Neural cell (in vitro differentiated cells): ENCODE measurements at regions not wholly inside any gene's neighbourhood (a gene's known extent, or its start where the extent isn't known, plus 50 kb on each side); places are given as distances from the start of the nearest gene placed in this dataset.

Source experiments
- H2AFZ ChIP-seq: fragments of 200-600, 300-800 bp; sonication (generic), shearing (Covaris generic); 2 replicates; pipeline ENCODE4 v1.6.0; 2014; ENCODE audit warnings: low read depth, mild to moderate bottlenecking, antibody characterized with exemption, low read length, moderate library complexity
- H3F3A ChIP-seq: fragments of 200-600 bp; shearing (Covaris generic); 2 replicates; pipeline ENCODE4 v1.6.1; 2016; ENCODE audit warnings: mild to moderate bottlenecking, moderate library complexity, mixed read lengths, antibody characterized with exemption, low read length; ENCODE audit not compliant: insufficient read depth, poor library complexity, severe bottlenecking
- H3K27ac ChIP-seq: fragments of 200-600, 300-800 bp; sonication (generic), shearing (Covaris generic); 2 replicates; pipeline ENCODE4 v1.5.1; 2014; ENCODE audit warnings: mild to moderate bottlenecking, low read length, moderate library complexity
- H3K27me3 ChIP-seq: fragments of 300-800, 200-600 bp; sonication (generic), shearing (Covaris generic); 2 replicates; pipeline ENCODE4 v1.6.0; 2014; ENCODE audit warnings: mild to moderate bottlenecking, low read depth, low read length, moderate library complexity; ENCODE audit not compliant: insufficient read depth
- H3K36me3 ChIP-seq: fragments of 300-800, 200-600 bp; sonication (generic), shearing (Covaris generic); 2 replicates; pipeline ENCODE4 v1.5.1; 2014; ENCODE audit warnings: mild to moderate bottlenecking, antibody characterized with exemption, low read length, moderate library complexity; ENCODE audit not compliant: insufficient read depth
- H3K4me2 ChIP-seq: fragments of 300-800, 200-600 bp; sonication (generic), shearing (Covaris generic); 2 replicates; pipeline ENCODE4 v1.6.0; 2014; ENCODE audit warnings: mild to moderate bottlenecking, low read length
- H3K4me3 ChIP-seq: fragments of 300-800, 200-600 bp; sonication (generic), shearing (Covaris generic); 2 replicates; pipeline ENCODE4 v1.5.1; 2014; ENCODE audit warnings: mild to moderate bottlenecking, low read length, moderate library complexity
- H3K79me2 ChIP-seq: fragments of 200-600 bp; shearing (Covaris generic); replicated peaks from 2 replicates; pipeline ENCODE4 v1.6.0; 2014; ENCODE audit warnings: mild to moderate bottlenecking, low read length, moderate library complexity; ENCODE audit not compliant: insufficient read depth
- H3K9ac ChIP-seq: fragments of 300-800, 200-600 bp; sonication (generic), shearing (Covaris generic); 2 replicates; pipeline ENCODE4 v1.6.1; 2016; ENCODE audit warnings: mild to moderate bottlenecking, low read length, mixed read lengths
- H3K9me2 ChIP-seq: fragments of 200-600 bp; shearing (Covaris generic); 2 replicates; pipeline ENCODE4 v1.6.1; 2016; ENCODE audit warnings: mild to moderate bottlenecking, low read length, mixed read lengths; ENCODE audit not compliant: insufficient read depth
- H3K9me3 ChIP-seq: fragments of 200-600, 300-800 bp; sonication (generic), shearing (Covaris generic); 2 replicates; pipeline ENCODE4 v1.6.1; 2016; ENCODE audit warnings: mild to moderate bottlenecking, mixed run types, low read length, moderate library complexity, mixed read lengths
- H4K20me1 ChIP-seq: fragments of 200-600 bp; shearing (Covaris generic); 2 replicates; pipeline ENCODE4 v1.6.1; 2016; ENCODE audit warnings: mild to moderate bottlenecking, mixed run types; ENCODE audit not compliant: insufficient read depth
- EP300 ChIP-seq: fragments of 450-650 bp; conservative IDR thresholded peaks from 2 replicates; pipeline ENCODE4 v1.6.1; 2014; ENCODE audit warnings: antibody characterized with exemption, mild to moderate bottlenecking, moderate library complexity; ENCODE audit not compliant: poor library complexity, severe bottlenecking
- EZH2 ChIP-seq: fragments of 200-600, 300-800 bp; shearing (Covaris generic), sonication (generic); IDR thresholded peaks from 2 replicates; pipeline ENCODE4 v1.6.1; 2014; ENCODE audit warnings: antibody characterized with exemption, low read length, borderline replicate concordance, mild to moderate bottlenecking; ENCODE audit not compliant: insufficient read depth, poor library complexity, severe bottlenecking
- MXI1 ChIP-seq: fragments of 450-650 bp; conservative IDR thresholded peaks from 2 replicates; pipeline ENCODE4 v1.6.1; 2014; ENCODE audit warnings: antibody characterized with exemption, mild to moderate bottlenecking; ENCODE audit not compliant: poor library complexity, severe bottlenecking
- POLR2AphosphoS5 ChIP-seq: IDR thresholded peaks from 2 replicates; pipeline ENCODE4 v1.6.1; 2012
- RAD21 ChIP-seq: fragments of 450-650 bp; conservative IDR thresholded peaks from 2 replicates; pipeline ENCODE4 v1.6.1; 2014; ENCODE audit warnings: antibody characterized with exemption, mild to moderate bottlenecking, moderate library complexity
- SMC3 ChIP-seq: fragments of 450-650 bp; conservative IDR thresholded peaks from 2 replicates; pipeline ENCODE4 v1.6.1; 2014; ENCODE audit warnings: antibody characterized with exemption, mild to moderate bottlenecking, moderate library complexity; ENCODE audit not compliant: poor library complexity
- TAF1 ChIP-seq: IDR thresholded peaks from 2 replicates; pipeline ENCODE4 v1.6.1; 2012; ENCODE audit warnings: low read depth
- TF ChIP-seq, protein P1 (sequence below): fragments of 450-650 bp; IDR thresholded peaks from 2 replicates; pipeline ENCODE4 v1.5.1; 2014; ENCODE audit warnings: antibody characterized with exemption, mild to moderate bottlenecking, moderate library complexity; ENCODE audit not compliant: poor library complexity, severe bottlenecking
- TF ChIP-seq, protein P2 (sequence below): IDR thresholded peaks from 2 replicates; pipeline ENCODE4 v1.6.1; 2012; ENCODE audit warnings: borderline replicate concordance

DNA sequence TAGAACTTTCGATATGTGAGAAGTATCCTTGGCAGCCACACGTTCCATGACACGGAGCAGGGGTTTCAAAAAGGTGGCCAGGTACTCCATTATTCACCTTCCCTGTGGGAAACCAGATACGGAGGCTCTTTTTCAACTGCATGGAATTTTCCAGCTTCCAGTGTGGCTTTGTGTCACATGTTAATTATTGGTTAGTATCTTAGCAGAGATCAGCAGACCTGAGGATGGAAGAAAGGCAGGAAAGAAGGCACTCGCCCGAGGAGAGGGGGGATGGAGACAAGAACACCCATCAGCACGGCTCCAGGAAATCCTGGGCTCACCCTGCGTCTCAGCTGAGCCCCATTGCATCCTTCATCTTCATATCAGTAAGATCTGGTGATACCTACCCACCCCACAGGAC is 115.5 kb downstream of the PXDC1 start:
- Histone ChIP-seq H3K9me2 (no peaks in the 10 kb centered on the region), H3K4me3 (no peak overlapping the region), H3K27ac (no peak overlapping the region), H2AFZ (no peak overlapping the region), H3F3A (no peaks in the 10 kb centered on the region), H4K20me1 (no peaks in the 10 kb centered on the region), H3K9ac (no peak overlapping the region), H3K27me3 (no peaks in the 10 kb centered on the region), H3K36me3 (no peaks in the 10 kb centered on the region), H3K79me2 (no peaks in the 10 kb centered on the region), H3K4me2 (no peak overlapping the region), H3K9me3 (no peaks in the 10 kb centered on the region)
- TF ChIP-seq POLR2AphosphoS5 (no peak), RAD21 (no peak), MXI1 (no peak), EZH2 (no peak), SMC3 (no peak), TAF1 (no peak), EP300 (no peak)
- TF ChIP-seq, protein P1, sequence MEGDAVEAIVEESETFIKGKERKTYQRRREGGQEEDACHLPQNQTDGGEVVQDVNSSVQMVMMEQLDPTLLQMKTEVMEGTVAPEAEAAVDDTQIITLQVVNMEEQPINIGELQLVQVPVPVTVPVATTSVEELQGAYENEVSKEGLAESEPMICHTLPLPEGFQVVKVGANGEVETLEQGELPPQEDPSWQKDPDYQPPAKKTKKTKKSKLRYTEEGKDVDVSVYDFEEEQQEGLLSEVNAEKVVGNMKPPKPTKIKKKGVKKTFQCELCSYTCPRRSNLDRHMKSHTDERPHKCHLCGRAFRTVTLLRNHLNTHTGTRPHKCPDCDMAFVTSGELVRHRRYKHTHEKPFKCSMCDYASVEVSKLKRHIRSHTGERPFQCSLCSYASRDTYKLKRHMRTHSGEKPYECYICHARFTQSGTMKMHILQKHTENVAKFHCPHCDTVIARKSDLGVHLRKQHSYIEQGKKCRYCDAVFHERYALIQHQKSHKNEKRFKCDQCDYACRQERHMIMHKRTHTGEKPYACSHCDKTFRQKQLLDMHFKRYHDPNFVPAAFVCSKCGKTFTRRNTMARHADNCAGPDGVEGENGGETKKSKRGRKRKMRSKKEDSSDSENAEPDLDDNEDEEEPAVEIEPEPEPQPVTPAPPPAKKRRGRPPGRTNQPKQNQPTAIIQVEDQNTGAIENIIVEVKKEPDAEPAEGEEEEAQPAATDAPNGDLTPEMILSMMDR = no peak
- TF ChIP-seq, protein P2, sequence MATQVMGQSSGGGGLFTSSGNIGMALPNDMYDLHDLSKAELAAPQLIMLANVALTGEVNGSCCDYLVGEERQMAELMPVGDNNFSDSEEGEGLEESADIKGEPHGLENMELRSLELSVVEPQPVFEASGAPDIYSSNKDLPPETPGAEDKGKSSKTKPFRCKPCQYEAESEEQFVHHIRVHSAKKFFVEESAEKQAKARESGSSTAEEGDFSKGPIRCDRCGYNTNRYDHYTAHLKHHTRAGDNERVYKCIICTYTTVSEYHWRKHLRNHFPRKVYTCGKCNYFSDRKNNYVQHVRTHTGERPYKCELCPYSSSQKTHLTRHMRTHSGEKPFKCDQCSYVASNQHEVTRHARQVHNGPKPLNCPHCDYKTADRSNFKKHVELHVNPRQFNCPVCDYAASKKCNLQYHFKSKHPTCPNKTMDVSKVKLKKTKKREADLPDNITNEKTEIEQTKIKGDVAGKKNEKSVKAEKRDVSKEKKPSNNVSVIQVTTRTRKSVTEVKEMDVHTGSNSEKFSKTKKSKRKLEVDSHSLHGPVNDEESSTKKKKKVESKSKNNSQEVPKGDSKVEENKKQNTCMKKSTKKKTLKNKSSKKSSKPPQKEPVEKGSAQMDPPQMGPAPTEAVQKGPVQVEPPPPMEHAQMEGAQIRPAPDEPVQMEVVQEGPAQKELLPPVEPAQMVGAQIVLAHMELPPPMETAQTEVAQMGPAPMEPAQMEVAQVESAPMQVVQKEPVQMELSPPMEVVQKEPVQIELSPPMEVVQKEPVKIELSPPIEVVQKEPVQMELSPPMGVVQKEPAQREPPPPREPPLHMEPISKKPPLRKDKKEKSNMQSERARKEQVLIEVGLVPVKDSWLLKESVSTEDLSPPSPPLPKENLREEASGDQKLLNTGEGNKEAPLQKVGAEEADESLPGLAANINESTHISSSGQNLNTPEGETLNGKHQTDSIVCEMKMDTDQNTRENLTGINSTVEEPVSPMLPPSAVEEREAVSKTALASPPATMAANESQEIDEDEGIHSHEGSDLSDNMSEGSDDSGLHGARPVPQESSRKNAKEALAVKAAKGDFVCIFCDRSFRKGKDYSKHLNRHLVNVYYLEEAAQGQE = no peak

DNA sequence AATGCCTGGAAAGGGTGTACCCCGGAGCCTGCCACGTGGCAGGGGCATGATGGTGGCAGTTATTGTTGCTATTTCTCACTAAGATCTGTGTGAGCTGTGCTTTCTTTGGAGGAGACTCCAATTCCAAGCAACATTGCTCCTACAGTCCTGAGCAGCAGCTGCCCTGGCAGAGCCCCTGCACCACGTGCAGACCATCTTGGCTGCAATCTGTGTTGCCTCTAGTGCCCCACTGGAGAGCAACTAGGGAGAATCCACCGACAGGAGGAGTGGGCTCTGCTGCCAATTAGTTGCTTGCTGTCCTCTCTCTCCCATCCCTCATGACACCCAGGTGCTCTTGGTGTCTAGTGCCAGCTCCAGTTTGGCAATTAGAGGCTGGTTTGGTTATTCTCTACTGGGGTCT is 116.0 kb downstream of the PXDC1 start:
- no peaks in the 10 kb centered on the region for H4K20me1 ChIP-seq
- H3K36me3 ChIP-seq = no peaks in the 10 kb centered on the region
- no peak overlapping the region for H3K27ac ChIP-seq
- H3K27me3 ChIP-seq = no peaks in the 10 kb centered on the region
- no peak overlapping the region for H3K9ac ChIP-seq
- no peak overlapping the region for H3K4me3 ChIP-seq
- no peaks in the 10 kb centered on the region for H3K9me2 ChIP-seq
- H3K4me2 ChIP-seq = no peak overlapping the region
- no peaks in the 10 kb centered on the region for H3K79me2 ChIP-seq
- H3K9me3 ChIP-seq = no peaks in the 10 kb centered on the region
- no peak for TF ChIP-seq RAD21
- no peak overlapping the region for H2AFZ ChIP-seq
- H3F3A ChIP-seq = no peaks in the 10 kb centered on the region

DNA sequence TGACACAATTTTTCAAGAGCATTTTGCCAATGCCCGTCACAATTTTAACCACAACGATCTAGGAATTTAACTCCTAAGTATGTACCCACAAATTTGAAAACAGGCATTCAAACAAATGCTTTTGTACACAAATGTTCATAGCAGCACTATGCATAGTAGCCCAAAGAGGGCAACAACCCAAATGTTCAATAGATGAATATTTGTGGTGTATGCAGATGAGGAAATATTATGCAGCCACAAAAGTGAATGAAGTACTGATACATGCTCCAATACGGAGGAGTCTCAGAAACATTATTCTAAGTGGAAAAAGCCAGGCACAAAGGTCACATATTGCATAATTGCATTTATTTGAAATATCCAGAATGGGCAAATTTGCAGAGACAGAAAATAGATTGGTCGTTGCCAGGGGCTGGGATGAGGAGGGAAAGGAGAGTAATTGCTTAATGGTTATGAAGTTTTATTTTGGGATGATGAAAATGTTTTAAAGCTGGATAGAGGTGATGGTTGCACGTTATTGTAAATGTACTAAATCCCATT is 117.2 kb downstream of the PXDC1 start:
- H3K9ac ChIP-seq = no peak overlapping the region
- no peaks in the 10 kb centered on the region for H3F3A ChIP-seq
- no peak overlapping the region for H3K27ac ChIP-seq
- H4K20me1 ChIP-seq = no peaks in the 10 kb centered on the region
- H2AFZ ChIP-seq = no peak overlapping the region
- no peaks in the 10 kb centered on the region for H3K9me3 ChIP-seq
- H3K4me3 ChIP-seq = no peak overlapping the region
- no peaks in the 10 kb centered on the region for H3K9me2 ChIP-seq
- H3K27me3 ChIP-seq = no peaks in the 10 kb centered on the region
- TF ChIP-seq SMC3 (no peak), RAD21 (no peak), EZH2 (no peak), MXI1 (no peak), EP300 (no peak), TAF1 (no peak), POLR2AphosphoS5 (no peak)
- TF ChIP-seq, protein P2 = no peak
- TF ChIP-seq, protein P1 = no peak
- no peaks in the 10 kb centered on the region for H3K79me2 ChIP-seq
- no peaks in the 10 kb centered on the region for H3K36me3 ChIP-seq
- no peak overlapping the region for H3K4me2 ChIP-seq
